DOHH2 (cell line): ENCODE measurements at regions not wholly inside any gene's neighbourhood (a gene's known extent, or its start where the extent isn't known, plus 50 kb on each side); places are given as distances from the start of the nearest gene placed in this dataset.

ENCODE experiments used
- EZH2phosphoT487 ChIP-seq: fragments of 200-600 bp; sonication (generic); IDR thresholded peaks from 2 replicates; pipeline ENCODE4 v1.6.1; 2017; ENCODE audit warnings: borderline replicate concordance, mild to moderate bottlenecking, antibody characterized with exemption, low read length, moderate library complexity, mixed read lengths
- TF ChIP-seq, protein P1 (sequence below): fragments of 200-600 bp; sonication (generic); IDR thresholded peaks from one replicate; pipeline ENCODE4 v1.5.1; 2014; ENCODE audit warnings: antibody characterized with exemption, mild to moderate bottlenecking, low read depth, low read length; ENCODE audit not compliant: poor library complexity, severe bottlenecking

DNA sequence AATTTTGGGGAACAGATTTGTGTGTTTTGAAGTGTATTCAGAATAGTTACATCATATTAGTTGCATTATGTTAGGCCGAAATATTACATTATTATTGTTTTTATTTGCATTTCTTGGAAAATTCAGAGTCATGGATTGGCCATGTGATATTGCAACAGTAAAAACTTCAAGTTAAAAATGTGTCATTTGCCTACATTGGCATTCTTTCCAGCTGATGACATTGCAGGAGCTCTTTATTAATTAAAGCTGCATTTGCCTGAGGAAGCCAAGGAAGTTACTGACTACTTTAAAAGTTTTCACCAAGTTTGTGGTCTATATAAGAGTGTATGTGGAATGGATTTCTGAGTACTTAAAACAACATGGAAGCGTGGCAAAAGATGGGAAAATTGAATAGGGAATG, 726.4 kb upstream of the SGO1 start:
- TF ChIP-seq, protein P1, sequence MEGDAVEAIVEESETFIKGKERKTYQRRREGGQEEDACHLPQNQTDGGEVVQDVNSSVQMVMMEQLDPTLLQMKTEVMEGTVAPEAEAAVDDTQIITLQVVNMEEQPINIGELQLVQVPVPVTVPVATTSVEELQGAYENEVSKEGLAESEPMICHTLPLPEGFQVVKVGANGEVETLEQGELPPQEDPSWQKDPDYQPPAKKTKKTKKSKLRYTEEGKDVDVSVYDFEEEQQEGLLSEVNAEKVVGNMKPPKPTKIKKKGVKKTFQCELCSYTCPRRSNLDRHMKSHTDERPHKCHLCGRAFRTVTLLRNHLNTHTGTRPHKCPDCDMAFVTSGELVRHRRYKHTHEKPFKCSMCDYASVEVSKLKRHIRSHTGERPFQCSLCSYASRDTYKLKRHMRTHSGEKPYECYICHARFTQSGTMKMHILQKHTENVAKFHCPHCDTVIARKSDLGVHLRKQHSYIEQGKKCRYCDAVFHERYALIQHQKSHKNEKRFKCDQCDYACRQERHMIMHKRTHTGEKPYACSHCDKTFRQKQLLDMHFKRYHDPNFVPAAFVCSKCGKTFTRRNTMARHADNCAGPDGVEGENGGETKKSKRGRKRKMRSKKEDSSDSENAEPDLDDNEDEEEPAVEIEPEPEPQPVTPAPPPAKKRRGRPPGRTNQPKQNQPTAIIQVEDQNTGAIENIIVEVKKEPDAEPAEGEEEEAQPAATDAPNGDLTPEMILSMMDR: no peak
- TF ChIP-seq EZH2phosphoT487: no peak
